Testis (tissue), 2 donors: ENCODE measurements at regions not wholly inside any gene's neighbourhood (a gene's known extent, or its start where the extent isn't known, plus 50 kb on each side); places are given as distances from the start of the nearest gene placed in this dataset.

Experiments used
- POLR2A ChIP-seq: fragments of 450-650 bp; IDR thresholded peaks from one replicate; pipeline ENCODE4 v1.6.1; 2017; ENCODE audit warnings: antibody characterized with exemption, mild to moderate bottlenecking, moderate library complexity
- TF ChIP-seq, protein P1 (sequence below), 3 experiments: fragments of 450-650 bp in 2 of 3; fragments of 200-600 bp in 1 of 3; sonication (generic) in 1 of 3; IDR thresholded peaks; one replicate each; pipeline ENCODE4 v1.5.1; 2016 to 2019; ENCODE audit warnings: antibody characterized with exemption in 3 of 3, mild to moderate bottlenecking in 2 of 3, moderate library complexity in 1 of 3

- TF ChIP-seq, protein P1, sequence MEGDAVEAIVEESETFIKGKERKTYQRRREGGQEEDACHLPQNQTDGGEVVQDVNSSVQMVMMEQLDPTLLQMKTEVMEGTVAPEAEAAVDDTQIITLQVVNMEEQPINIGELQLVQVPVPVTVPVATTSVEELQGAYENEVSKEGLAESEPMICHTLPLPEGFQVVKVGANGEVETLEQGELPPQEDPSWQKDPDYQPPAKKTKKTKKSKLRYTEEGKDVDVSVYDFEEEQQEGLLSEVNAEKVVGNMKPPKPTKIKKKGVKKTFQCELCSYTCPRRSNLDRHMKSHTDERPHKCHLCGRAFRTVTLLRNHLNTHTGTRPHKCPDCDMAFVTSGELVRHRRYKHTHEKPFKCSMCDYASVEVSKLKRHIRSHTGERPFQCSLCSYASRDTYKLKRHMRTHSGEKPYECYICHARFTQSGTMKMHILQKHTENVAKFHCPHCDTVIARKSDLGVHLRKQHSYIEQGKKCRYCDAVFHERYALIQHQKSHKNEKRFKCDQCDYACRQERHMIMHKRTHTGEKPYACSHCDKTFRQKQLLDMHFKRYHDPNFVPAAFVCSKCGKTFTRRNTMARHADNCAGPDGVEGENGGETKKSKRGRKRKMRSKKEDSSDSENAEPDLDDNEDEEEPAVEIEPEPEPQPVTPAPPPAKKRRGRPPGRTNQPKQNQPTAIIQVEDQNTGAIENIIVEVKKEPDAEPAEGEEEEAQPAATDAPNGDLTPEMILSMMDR (IDR thresholded peaks at IDR 0.05): no peak
- no peak for TF ChIP-seq POLR2A
These were observed 68.1 kb upstream of the SLC22A16 start for GRCh38 chr6:110544472-110544871.
